22Rv1 (cell line): ENCODE measurements at regions not wholly inside any gene's neighbourhood (a gene's known extent, or its start where the extent isn't known, plus 50 kb on each side); places are given as distances from the start of the nearest gene placed in this dataset.
"Not testable (repeated sequence)": the region's sequence is repeated elsewhere in the genome, so short reads cannot be mapped to it uniquely, and the experiment has no call there.

Source experiments
- H3K27ac ChIP-seq: fragments of 450-650 bp; 2 replicates; pipeline ENCODE4 v1.5.1; 2017
- ZFX ChIP-seq: fragments of 450-650 bp; IDR thresholded peaks from 2 replicates; pipeline ENCODE4 v1.6.1; 2017; ENCODE audit warnings: antibody characterized with exemption, borderline replicate concordance
- TF ChIP-seq, protein P1 (sequence below): fragments of 450-650 bp; IDR thresholded peaks from 2 replicates; pipeline ENCODE4 v1.5.1; 2017; ENCODE audit warnings: mild to moderate bottlenecking

DNA sequence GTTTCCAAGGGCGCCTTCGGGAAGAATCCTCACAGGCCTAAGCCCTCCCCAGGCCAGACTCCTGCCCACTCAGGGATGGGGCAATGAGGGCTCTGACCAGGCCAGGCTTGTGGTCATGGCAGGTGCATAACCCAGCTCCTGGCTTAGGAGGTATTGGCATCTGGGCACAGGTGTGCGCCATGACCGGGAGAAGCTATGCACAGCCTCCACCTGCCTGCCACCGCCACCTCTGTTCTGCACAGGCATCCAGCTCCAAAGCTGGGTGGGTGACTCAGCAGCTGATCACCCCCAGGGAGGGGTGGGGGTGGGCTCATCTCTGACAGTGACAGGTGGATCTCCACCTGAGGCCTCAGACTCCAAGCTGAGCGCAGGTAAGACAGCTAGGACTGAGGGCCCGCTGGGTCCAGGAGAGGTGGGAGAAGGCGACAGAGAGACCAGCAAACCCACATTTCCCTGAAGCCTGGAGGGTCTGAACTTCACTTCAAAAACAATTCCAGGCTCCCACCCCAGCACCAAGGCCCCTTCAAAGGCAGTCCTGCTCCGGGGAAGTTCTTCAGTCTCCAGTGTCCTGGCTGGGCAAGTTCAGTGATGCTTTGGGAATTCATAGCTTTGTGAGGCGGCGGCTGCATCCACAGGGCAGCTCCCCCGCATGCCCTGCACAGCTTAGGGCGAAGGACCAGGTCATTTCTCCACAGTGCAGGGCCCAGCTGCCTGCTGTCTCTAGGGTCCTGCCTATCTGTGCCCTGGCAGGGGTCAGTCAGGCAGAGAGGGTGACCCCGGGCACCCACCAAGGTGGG, 121.6 kb upstream of the SMURF2 start:
- TF ChIP-seq, protein P1, sequence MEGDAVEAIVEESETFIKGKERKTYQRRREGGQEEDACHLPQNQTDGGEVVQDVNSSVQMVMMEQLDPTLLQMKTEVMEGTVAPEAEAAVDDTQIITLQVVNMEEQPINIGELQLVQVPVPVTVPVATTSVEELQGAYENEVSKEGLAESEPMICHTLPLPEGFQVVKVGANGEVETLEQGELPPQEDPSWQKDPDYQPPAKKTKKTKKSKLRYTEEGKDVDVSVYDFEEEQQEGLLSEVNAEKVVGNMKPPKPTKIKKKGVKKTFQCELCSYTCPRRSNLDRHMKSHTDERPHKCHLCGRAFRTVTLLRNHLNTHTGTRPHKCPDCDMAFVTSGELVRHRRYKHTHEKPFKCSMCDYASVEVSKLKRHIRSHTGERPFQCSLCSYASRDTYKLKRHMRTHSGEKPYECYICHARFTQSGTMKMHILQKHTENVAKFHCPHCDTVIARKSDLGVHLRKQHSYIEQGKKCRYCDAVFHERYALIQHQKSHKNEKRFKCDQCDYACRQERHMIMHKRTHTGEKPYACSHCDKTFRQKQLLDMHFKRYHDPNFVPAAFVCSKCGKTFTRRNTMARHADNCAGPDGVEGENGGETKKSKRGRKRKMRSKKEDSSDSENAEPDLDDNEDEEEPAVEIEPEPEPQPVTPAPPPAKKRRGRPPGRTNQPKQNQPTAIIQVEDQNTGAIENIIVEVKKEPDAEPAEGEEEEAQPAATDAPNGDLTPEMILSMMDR = no peak
- no peak for TF ChIP-seq ZFX
- no peak overlapping the region for H3K27ac ChIP-seq

- no peak overlapping the region for H3K27ac ChIP-seq
- TF ChIP-seq ZFX = no peak
- TF ChIP-seq, protein P1 = no peak
Measured at GRCh38 chr17:64783031-64783461, 120.9 kb upstream of the SMURF2 start.

DNA sequence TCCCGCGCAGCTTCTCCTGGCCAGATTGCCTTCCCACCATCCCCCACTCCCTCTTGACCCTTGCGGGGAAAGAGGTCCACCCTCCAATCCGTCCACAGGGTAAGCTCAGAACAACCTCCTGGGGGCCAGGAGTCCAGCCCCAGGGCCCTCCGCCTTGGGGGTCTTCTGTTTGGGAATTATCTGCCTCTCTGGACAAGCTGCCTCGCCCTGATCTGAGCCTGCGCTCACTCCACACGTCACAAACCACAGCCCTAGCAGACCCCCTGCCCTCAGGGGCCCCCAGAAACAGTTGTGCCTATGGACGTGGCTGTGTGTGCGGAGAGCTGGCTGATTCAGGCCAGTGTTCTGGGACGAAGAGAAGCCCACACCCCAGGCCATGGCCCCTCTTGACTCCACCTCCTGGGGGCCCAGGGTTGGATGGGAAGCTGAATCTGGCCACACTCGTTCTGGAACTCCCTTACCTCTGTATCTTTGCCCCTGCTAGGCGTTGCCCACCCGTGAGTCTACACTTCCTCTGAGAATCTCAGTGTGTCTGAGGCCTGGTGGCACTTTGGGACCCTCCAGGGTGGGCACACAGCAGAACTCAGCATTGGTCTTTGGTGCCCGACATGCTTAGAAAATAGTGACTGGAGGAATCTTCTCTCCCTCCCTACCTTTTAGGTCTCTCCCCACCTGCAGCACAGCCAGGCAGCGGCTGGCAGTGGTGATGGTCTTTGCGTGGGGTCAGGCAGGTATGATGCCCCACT, 119.9 kb upstream of the SMURF2 start:
- TF ChIP-seq, protein P1 = no peak
- no peak for TF ChIP-seq ZFX
- H3K27ac ChIP-seq = no peak overlapping the region

DNA sequence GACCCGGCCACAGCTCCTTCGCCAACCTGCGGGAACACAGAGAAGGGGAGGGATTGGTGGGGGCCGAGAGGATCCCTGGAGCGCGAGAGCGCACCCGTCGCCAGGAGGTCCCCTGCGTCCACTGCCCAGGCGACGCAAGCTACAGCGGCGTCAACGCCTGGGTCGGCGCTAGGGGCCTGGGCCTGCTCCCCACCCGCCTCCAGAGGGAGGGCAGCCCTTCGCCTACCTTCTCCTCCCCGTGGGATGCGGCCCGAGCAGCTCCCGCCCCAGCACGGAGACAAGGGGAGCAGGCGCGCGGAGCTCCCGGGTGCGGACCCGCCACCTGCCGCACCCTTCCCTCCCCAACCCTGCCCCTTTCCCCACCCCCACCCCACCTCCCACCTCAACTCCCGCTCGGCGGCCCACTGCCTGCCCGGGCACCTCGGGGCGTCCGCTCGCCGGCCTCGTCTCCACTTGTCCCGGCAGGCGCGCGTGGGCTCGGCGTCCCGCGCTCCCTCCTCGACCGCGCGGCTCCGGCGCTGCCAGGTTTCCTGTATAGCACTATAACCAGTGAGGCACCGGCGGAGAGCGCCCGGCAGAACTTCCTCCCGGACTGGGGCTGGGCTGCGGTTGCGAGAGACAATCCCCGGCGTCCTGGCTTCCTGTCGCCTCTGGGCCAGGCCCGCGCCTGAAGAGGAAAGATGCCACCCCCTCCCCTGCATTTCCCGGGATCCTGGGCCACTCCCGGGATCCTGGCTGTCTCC, 119.1 kb upstream of the SMURF2 start:
- H3K27ac ChIP-seq = no peak overlapping the region
- no peak for TF ChIP-seq ZFX
- TF ChIP-seq, protein P1 = no peak

GRCh38 chr17:64780096-64781013, 118.2 kb upstream of the SMURF2 start:
- TF ChIP-seq, protein P1 = no peak
- TF ChIP-seq ZFX = no peak
- no peak overlapping the region for H3K27ac ChIP-seq

GRCh38 chr17:64779376-64780095, 117.4 kb upstream of the SMURF2 start:
- no peak overlapping the region for H3K27ac ChIP-seq
- TF ChIP-seq ZFX = no peak
- TF ChIP-seq, protein P1 = no peak

GRCh38 chr17:64779098-64779375, 116.9 kb upstream of the SMURF2 start:
- not testable (repeated sequence) for H3K27ac ChIP-seq
